Fibroblast of the aortic adventitia (primary cell): ENCODE measurements at regions not wholly inside any gene's neighbourhood (a gene's known extent, or its start where the extent isn't known, plus 50 kb on each side); places are given as distances from the start of the nearest gene placed in this dataset.

Experiments
- DNase-seq: peaks from one replicate; pipeline ENCODE4 v3.0.0-alpha.2; 2010; ENCODE audit warnings: low read depth
- H3K4me3 ChIP-seq: 2 replicates; pipeline ENCODE4 v1.5.1; 2011; ENCODE audit warnings: low read depth, mild to moderate bottlenecking, control low read depth, low read length, moderate library complexity
- CTCF ChIP-seq: IDR thresholded peaks from 2 replicates; pipeline ENCODE4 v1.5.1; 2011; ENCODE audit warnings: mild to moderate bottlenecking, low read length, control low read depth, inconsistent platforms; ENCODE audit not compliant: insufficient read depth

DNA sequence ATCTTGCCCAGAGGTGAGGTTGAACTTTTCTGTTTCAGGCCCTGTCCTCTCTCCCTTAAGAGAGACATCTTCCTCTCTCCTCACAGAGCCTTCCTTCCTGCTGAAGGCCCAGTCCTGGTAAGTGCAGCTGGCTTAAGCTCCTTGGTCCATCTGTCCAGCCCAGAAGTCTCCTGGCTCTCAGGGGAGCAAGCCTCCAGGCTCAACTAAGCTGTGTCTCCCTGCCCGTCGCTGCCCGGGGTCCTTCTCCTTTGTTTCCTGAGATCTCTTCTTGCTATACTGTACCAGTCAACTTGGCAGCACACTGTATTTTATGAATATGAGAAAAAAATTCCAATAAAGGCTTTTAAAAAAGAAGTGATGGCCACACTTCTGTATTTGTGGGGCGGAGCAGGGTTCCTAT lies 77.4 kb downstream of the KCNF1 start:
- TF ChIP-seq CTCF: no peak
- no peak overlapping the region for H3K4me3 ChIP-seq
- no peak for DNase-seq

DNA sequence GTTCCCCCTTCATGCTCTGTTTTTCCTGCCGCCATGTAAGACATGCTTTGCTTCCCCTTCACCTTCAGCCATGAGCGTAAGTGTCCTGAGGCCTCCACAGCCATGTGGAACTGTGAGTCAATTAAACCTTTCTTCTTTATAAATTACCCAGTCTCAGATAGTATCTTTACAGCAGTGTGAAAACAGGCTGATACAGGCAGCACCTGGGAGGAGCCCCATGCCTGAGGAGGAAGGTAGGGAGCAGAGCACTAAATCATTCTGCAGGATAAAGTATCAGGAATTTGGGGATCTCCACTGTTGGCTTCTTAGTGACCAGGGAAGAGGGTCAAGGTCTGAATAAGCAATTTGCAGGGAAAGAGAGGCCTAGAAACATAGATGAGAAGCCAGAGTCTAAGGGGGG lies 78.0 kb downstream of the KCNF1 start:
- H3K4me3 ChIP-seq: no peak overlapping the region
- no peak for DNase-seq
- no peak for TF ChIP-seq CTCF

- TF ChIP-seq CTCF: no peak
- H3K4me3 ChIP-seq: no peak overlapping the region
- no peak for DNase-seq
Measured at GRCh38 chr2:10990561-10991111, 78.9 kb downstream of the KCNF1 start.

DNA sequence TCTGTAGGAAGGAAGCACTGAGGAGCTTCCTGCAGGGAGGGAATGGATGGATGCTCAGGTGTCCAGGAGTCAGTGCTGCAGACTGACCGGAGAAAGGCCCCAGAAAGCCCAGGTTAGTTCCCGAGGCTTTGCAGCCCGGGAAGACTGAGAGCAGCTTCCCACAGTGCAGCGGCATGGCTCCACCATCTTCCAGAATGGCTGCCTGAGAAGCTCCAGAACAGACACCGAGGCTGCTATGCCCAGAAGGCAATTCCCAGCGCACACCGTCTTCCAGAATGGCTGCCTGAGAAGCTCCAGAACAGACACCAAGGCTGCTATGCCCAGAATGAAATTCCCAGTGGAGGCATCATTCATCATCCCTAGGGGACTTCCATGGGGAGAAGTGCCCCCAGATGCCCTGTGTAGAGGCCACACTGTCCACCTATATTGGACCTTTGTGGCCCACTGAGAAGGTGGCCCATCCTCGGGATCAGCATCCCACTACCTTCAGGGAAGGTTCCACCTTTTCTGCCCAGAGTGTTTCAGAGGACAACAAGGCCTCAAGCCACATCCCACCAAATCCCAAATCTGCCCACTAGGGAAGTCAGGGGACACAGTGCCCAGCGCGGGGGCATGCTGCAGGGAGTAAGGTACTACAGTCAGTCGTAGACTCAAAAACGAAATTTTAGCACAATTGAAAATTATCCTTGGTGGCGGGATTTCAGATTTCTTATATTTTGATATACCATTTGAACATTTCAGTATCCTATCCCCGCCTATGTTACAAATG lies 80.5 kb downstream of the KCNF1 start:
- no peak for DNase-seq
- no peak overlapping the region for H3K4me3 ChIP-seq
- TF ChIP-seq CTCF: no peak

DNA sequence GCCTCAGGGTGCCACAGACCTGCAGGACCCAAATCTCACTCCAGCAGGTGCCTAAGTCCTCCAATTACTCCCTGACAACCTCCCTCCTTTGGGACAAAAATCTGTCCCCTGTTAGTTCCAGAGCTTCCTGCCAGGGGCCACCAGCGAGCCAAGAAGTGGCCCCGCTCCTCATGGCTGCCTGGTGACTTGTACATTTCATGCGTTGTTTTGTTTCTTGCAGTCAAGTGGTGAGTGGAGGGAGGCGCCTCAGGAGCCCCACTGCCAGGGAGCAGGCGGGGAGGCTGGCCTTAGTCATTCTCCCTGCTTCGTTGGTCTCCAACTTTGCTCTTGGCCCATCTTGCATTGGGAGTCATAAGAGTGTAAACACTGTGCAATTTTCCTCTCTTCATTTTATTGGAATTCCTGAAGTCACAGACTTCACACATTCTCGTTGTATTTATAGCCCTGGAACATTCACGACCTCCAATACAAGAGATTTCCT lies 81.3 kb downstream of the KCNF1 start:
- no peak for DNase-seq
- H3K4me3 ChIP-seq: no peak overlapping the region
- no peak for TF ChIP-seq CTCF

- no peak for TF ChIP-seq CTCF
- no peak for DNase-seq
Measured at GRCh38 chr2:10995366-10995970, 83.7 kb downstream of the KCNF1 start.

More at GRCh38 chr2:10995366-10995970, 83.7 kb downstream of the KCNF1 start:
- H3K4me3 ChIP-seq: no peak overlapping the region
